ENCODE measurements at regions not wholly inside any gene's neighbourhood (a gene's known extent, or its start where the extent isn't known, plus 50 kb on each side); places are given as distances from the start of the nearest gene placed in this dataset.

DNA sequence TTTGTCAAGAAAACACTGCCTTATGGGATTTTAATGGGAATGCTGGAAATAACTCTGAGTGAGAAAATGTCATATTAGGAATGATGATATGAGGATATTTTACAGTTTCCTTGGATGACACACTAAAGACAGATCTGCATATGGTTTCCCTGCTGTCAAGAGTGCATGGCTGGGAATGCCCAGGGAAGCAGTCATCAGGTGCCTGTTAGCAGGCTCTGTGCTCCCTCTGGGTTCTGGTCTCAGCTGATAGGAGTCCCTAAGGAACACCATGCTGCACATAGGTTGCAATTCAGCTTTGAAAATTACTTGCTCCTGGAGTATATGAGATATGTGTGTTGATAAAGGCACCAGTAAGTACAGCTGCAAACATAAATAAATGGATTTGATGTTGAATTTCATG, 1064.6 kb downstream of the TUSC7 start:
- no peaks in the 10 kb centered on the region for H3K4me1 ChIP-seq
- H3K4me3 ChIP-seq (replicated peaks in 1 of 3), result no peak overlapping the region
- H3K27me3 ChIP-seq, result no peaks in the 10 kb centered on the region
- H3K27ac ChIP-seq, result no peak overlapping the region
- H3K36me3 ChIP-seq, result no peaks in the 10 kb centered on the region
- TF ChIP-seq, protein P1, sequence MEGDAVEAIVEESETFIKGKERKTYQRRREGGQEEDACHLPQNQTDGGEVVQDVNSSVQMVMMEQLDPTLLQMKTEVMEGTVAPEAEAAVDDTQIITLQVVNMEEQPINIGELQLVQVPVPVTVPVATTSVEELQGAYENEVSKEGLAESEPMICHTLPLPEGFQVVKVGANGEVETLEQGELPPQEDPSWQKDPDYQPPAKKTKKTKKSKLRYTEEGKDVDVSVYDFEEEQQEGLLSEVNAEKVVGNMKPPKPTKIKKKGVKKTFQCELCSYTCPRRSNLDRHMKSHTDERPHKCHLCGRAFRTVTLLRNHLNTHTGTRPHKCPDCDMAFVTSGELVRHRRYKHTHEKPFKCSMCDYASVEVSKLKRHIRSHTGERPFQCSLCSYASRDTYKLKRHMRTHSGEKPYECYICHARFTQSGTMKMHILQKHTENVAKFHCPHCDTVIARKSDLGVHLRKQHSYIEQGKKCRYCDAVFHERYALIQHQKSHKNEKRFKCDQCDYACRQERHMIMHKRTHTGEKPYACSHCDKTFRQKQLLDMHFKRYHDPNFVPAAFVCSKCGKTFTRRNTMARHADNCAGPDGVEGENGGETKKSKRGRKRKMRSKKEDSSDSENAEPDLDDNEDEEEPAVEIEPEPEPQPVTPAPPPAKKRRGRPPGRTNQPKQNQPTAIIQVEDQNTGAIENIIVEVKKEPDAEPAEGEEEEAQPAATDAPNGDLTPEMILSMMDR (IDR thresholded peaks at IDR 0.05), result no peak
- no peak for TF ChIP-seq POLR2A (IDR thresholded peaks at IDR 0.05)
- intact Hi-C loops (cut with DNase I), result no loop called here
- DNase-seq, result no peak
- no peaks in the 10 kb centered on the region for H3K9me3 ChIP-seq

DNA sequence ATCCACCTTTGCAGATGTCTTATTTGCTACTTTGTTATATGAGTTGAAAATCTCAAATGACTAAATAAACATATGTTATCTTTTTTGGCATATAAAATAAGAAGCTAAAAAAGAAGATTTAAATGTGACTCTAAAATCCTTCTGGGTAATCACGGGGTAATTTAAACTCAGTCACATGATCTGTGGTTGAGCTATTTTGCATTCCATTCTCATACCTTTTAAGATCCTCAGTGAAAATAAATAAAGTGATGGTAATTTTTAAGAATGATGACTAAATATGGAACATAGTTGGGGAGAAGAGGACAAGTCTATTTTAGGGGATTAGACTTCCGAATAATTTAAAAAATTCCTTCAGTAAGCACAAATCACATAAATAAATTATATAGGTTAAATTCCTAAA, 1076.8 kb downstream of the TUSC7 start:
- TF ChIP-seq, protein P1 (IDR thresholded peaks at IDR 0.05), result no peak
- no peak for TF ChIP-seq POLR2A (IDR thresholded peaks at IDR 0.05)
- intact Hi-C loops (cut with DNase I), result no loop called here
- H3K4me3 ChIP-seq (replicated peaks in 1 of 3), result no peak overlapping the region
- H3K36me3 ChIP-seq, result no peaks in the 10 kb centered on the region
- H3K27ac ChIP-seq, result no peak overlapping the region
- no peaks in the 10 kb centered on the region for H3K4me1 ChIP-seq
- no peak for DNase-seq
- no peaks in the 10 kb centered on the region for H3K27me3 ChIP-seq
- H3K9me3 ChIP-seq, result no peaks in the 10 kb centered on the region
- WGBS, 2 donors, result 86 to 89% methylated on average over 2 of the region's 2 CpGs

DNA sequence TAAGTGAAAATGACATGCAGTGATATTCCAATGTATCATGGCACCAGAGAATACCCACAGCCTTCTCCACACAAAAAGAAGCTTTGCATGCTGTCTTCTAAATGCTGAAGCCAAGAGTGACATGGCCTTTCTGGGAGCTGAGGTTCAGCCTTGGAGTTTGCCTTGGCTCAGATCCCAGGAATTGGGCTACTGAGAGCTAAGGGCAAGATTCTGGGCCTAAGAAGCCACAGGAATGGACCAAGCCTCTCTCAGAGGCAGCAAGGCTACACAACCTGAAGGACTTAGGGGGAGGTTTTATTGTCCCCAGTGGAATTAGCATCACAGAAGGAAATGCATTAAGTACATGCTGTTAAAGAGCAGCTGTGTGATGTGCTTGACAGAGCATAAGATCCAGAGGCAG, 1078.5 kb downstream of the TUSC7 start:
- DNase-seq, result peak in 1 of 2 donors; percentile 17
- H3K27ac ChIP-seq, result no peak overlapping the region
- no peaks in the 10 kb centered on the region for H3K9me3 ChIP-seq
- no peaks in the 10 kb centered on the region for H3K27me3 ChIP-seq
- H3K4me3 ChIP-seq (replicated peaks in 1 of 3), result no peak overlapping the region
- intact Hi-C loops (cut with DNase I), result no loop called here
- no peaks in the 10 kb centered on the region for H3K4me1 ChIP-seq
- no peaks in the 10 kb centered on the region for H3K36me3 ChIP-seq
- TF ChIP-seq POLR2A (IDR thresholded peaks at IDR 0.05), result no peak
- TF ChIP-seq, protein P1 (IDR thresholded peaks at IDR 0.05), result no peak

DNA sequence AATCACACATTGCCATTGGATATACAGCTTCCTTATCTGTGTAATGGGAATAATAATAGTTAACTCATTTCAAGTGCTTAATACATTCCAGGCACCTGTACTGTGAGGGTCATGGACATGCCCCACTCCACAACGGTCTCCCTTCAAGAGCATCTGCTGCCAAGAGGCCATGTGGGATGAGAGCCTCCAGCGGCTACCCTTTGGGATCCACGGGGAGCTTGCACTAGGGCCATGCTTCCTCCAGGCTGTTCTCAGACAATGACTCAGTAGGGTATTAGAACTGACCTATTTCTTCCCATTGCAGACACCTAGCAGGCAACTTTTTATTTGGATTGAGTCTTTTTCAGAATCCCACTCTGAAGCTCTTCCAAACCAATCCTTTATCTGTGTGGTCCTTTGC, 1078.9 kb downstream of the TUSC7 start:
- no peak for DNase-seq
- Histone ChIP-seq H3K9me3 (no peaks in the 10 kb centered on the region), H3K27ac (no peak overlapping the region), H3K4me3 (replicated peaks in 1 of 3) (no peak overlapping the region), H3K27me3 (no peaks in the 10 kb centered on the region), H3K36me3 (no peaks in the 10 kb centered on the region), H3K4me1 (no peaks in the 10 kb centered on the region)
- intact Hi-C loops (cut with DNase I), result no loop called here
- 65 to 70% methylated on average over 3 of the region's 3 CpGs for WGBS, 2 donors
- TF ChIP-seq, protein P1 (IDR thresholded peaks at IDR 0.05), result no peak
- no peak for TF ChIP-seq POLR2A (IDR thresholded peaks at IDR 0.05)

DNA sequence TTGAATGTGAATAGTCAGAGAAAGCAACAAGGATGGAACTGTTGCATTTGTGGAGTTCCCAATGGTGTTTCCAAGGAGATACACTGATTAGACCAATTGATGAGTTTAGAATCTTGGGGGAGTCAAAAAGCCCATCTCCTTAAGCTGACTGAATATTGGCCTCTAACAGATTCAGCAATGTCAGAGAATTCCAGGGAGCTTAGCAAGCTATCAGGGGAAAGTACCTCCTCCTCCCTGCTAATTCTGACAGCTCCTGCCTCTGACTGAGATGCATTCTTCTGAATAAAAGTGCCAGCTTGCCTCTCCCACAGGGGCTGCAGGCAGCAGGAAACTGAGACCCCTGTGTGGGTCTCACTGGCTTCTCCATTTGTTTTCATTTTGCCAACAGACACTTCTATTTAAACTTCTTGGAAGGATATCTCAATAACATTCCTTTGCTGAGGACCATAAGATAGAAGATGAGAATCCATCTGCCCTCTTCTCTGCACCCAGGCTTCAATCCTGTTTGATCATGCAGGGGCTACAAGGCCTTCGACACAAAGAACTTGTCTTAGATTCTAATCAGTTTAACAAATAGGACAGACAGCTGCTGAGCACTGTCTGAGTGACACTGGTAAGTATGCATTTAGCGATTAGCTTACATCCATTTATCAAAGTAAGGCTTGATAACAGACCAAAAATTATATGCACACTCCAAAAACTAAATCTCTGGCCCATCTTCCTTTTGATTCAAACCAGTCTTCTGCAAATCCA, 1080.8 kb downstream of the TUSC7 start:
- WGBS, 2 donors, result 56 to 71% methylated on average over 2 of the region's 2 CpGs
- intact Hi-C loops (cut with DNase I), result no loop called here
- DNase-seq, result no peak
- no peak overlapping the region for H3K4me3 ChIP-seq (replicated peaks in 1 of 3)
- peaks cover 0 to 10% of the 10 kb centered on the region in 2 donors for H3K4me1 ChIP-seq
- no peaks in the 10 kb centered on the region for H3K27me3 ChIP-seq
- no peaks in the 10 kb centered on the region for H3K9me3 ChIP-seq
- no peaks in the 10 kb centered on the region for H3K36me3 ChIP-seq
- TF ChIP-seq, protein P1 (IDR thresholded peaks at IDR 0.05), result no peak
- no peak for TF ChIP-seq POLR2A (IDR thresholded peaks at IDR 0.05)
- H3K27ac ChIP-seq, result no peak overlapping the region

All from thyroid gland (tissue), 4 donors.